Stimulated activated CD4-positive, alpha-beta T cell treated with anti-CD3 and anti-CD28 coated beads, Interleukin-2, amount 100 ng/mL, for 4 hours (primary cell): ENCODE measurements at regions not wholly inside any gene's neighbourhood (a gene's known extent, or its start where the extent isn't known, plus 50 kb on each side); places are given as distances from the start of the nearest gene placed in this dataset.

Experiments
- DNase-seq: peaks from one replicate; pipeline ENCODE4 v3.0.0-alpha.2; 2020; ENCODE audit warnings: low read depth

DNA sequence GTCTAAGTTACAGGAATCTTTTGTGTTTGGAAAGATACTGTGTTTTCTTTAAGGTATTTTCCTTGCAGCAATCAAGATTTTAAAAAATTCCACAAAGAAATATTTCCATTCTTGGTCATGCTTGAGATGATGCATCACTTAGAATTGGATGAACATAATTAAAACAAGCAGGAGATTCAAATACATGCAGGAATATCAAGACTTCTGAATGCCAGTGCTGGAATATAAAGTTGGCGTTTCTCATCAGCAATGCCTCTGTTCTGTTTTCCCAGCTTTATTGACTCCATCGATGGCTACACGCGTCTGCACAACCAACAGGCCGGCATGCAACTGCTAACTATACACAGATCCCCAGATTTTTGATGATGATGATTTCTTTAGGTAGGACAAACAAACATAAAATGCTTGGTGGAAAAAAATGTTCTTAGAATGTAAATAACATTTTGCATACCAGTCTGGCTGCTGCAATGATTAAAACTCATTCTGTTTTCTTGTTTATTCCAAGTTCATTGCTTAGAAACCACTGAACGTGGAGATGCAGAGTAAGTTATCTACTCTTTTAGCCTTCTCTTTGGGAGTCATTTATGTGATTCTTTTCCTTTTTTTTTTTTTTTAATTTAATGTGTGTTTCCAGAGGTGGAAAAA, 91.3 kb upstream of the FAM171A1 start:
- DNase-seq: no peak

DNA sequence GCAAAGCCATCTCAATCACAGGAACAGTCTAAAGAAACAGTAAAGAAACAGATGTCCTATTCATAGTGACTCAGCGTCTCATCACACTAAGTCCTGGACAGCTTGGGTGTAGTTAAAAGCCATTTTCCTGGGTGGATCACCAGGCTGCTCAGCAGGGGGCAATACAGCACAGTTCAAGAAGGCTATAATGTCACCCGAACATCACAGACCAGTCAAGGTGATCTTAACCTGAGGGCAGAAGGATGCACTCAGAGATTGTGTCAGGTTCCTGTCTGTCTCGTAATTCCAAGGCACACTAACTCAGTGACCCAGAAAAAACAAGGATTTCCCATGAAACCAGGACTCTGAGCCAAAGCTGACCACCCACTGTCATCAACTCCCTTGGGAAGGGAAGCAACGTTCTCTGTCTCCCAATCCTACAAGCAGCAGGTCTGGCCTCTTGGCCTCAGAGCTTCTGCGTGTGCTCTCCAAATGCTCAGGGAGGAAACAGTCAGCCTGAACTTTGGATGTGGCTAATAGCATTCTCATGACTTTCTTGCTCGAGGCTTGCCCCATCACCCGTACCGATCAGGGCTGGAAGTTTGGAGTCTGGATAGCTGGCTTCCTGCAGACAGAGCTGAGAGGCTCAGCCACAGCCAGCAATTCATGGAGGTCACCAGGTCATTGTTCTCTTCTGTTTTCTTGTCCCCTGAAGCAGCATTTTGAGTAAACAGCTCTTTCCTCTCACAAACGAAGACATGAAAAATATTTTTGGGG, 90.4 kb upstream of the FAM171A1 start:
- no peak for DNase-seq

DNA sequence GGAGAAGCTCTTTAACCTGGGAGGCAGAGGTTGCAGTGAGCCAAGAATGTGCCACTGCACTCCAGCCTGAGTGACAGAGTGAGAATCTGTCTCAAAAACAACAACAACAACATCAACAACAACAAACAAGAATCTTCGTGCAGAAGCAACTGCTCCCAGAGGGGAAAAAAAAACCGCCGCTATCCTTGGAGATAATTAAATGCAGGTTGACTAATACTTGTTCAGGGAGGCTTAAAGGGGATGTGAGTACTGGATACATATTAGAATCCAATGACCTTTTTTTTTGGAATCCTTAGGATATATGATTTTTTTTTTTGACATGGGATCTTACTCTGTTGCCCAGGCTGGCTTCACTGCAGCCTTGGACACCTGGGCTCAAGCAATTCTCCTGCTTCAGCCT, 89.6 kb upstream of the FAM171A1 start:
- no peak for DNase-seq

DNA sequence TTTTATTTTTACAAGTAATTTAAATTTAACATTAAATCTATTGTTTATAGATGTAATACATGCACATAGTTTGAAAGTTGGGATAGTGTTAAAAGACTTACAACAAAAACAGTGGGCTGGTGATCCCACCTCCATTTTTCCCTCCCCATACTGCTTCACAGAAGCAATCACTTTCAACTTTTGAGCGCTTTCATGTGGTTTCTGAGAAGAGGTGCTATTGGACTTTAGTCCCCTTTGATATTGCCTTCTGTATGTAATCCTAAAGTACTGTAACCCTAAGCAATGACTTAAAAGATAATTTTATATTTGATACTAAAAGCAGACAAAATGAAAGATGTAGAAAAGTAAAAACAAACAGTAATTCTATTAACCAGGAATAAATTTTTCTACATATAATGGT, 88.1 kb upstream of the FAM171A1 start:
- no peak for DNase-seq

DNA sequence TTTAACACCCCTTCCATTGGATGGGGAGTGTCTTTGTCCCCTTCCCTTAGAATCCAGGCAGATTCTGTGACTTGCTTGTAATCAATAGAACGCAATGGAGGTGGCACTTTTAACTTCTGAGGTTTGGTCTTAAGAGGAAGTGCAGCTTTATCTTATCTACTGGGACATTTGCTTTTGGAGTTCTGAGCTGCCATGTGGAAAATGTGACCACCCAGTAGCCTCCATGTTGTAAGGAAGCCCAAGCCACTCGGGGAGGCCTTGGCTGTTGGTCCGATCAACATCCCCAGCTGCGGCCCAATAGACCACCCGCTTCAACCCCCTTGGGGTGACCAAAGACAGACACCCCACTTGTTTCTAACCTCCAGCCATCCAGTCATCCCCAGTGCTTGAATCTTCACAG, 86.3 kb upstream of the FAM171A1 start:
- DNase-seq: no peak

DNA sequence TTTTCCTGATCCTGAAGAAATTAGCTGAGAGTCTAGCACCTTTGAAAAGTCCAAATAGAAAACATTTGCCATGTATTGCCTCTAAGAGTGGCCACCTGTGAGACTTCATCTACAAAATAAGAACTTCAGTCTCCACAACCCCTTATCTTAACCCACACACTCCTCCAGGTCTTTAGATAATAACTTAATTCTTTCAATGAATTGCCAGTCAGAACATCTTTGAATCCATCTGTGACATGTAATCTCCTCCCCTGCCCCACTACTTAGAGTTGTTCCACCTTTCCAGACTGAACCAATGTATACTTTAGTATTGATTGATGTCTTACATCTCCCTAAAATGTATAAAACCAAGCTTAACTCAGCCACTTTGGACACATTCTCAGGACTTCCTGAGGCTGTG, 84.4 kb upstream of the FAM171A1 start:
- DNase-seq: no peak

DNA sequence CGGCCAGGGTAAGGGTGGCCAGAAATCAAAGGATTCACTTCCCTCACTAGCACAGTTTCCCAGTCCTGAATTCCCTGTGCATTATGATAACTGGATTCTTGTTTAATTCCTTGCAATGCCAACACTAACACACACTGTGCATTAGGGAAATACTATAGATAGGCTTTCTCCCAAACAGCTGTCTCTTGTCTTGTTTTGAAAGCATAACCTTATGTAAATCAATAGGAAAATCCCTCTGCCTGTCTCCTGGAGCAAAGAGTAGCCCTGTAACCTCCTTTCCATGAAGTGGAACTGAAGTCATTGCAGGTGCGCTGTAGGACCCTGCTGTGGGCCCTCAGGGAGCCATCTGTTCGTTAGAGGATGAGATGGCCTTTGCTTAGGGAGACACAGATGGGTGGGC, 82.8 kb upstream of the FAM171A1 start:
- no peak for DNase-seq

DNA sequence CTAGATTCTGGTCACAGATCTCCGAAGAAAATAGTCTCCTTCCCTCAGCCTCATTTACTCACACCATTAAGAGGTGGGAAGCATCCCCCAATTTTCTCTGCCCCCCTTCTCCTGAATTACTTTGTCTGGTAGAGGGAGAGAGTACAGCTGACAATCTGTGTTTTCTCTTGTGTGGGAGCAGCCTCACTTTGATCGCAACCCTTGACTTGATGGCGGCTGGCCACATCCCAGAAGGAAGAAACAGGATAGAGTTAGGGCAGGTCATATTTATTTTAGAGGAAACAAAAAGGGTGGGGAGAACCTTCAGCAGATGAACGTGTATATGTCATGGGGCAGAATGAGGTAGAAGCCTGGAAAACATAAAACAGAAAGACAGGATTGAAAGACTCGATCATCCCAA, 82.4 kb upstream of the FAM171A1 start:
- no peak for DNase-seq

DNA sequence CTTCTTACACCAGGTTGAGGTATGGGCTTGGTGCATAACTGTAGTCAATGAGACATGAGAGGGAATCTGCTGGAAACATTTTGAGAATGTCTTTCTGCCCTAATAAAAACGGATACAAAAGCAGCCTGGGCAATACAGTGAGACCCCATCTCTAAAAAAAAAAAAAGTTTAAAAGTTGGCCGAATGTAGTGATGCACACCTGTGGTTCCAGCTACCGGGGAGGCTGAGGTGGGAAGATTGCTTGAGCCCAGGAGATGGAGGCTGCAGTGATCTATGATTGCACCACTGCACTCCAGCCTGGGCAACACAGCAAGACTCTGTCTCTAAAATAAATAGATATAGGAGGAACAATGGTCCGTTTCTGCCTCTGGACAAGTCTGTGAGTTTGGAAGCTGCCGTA, 81.5 kb upstream of the FAM171A1 start:
- no peak for DNase-seq

DNA sequence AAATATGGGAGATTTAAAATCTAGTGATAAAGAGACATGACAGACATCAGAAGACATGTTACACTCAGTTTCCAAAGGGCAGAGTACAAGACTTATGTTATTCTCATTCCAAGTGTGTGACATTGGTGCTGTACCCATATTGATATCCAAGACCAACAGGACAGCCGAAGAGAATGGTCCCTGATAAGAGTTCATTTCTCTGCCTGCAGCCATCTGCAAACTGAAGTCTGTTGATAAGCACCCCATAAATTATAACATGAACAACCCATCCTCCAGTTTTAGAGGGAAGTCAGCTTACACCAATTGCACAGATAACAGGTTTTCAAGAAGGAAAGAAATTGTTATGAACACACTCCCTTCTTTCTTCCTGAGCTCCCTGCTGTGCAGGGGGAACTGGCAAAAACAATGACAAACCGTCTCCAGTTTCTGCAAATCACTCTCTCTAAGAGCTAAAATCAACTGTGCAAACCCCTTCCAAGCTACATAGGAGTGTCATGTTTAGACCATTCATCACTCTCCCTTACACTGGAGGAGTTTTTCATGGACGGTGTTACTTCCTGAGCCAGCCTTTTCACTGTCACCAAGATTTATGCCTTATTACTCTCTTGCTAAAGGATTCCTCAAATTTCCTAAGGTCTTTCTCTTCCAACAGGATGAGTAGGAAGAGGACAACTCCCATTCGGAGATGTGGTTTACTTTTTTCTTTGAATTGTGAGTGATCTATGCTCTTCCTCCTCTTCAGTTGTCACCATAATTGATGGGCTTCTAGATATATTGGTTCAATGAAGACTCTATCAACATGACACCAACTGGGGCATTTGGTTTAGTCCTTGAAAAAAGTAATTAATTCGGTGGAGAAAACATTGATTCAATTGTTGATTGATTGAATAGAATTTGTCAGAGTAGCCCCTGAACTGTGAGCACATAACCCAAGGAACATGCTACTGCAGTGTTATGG, 80.3 kb upstream of the FAM171A1 start:
- DNase-seq: no peak

DNA sequence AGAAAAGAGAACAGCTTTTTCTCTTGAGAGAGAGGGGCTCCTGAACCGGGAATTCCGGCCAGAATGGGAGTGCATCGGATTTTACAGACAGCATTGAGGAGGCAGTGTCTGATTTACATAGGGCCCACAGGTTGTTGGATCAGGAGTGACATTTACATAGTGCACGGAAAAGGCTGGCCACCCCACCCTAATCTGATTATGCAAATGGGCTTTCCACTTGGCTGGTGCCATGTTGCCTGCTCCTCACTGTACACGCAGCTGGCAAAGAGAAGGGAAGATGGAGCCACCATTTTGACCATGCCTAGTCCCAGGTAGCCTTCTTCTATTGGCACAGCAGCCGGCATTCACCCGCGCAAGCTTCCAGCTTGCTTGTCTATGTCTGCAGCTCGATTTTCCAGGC, 77.5 kb upstream of the FAM171A1 start:
- DNase-seq: no peak

DNA sequence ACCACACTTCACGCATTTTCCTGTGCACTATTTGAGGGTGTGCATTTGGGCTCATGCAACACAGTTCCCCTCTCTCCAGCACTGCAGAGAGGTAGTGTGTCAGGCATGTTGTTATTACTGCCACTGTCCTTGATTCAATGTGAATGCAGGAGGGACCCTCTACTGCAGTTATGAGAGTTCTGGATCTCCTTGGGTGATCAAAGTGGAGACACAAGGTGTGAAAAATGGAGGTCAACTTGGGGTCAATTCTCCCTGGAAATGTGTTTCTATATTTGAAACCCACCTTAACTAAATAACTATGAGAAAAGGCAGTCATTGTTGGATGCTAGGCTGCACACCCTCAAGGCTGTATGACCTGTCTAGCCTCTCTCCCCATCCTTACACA, 73.9 kb upstream of the FAM171A1 start:
- no peak for DNase-seq

DNA sequence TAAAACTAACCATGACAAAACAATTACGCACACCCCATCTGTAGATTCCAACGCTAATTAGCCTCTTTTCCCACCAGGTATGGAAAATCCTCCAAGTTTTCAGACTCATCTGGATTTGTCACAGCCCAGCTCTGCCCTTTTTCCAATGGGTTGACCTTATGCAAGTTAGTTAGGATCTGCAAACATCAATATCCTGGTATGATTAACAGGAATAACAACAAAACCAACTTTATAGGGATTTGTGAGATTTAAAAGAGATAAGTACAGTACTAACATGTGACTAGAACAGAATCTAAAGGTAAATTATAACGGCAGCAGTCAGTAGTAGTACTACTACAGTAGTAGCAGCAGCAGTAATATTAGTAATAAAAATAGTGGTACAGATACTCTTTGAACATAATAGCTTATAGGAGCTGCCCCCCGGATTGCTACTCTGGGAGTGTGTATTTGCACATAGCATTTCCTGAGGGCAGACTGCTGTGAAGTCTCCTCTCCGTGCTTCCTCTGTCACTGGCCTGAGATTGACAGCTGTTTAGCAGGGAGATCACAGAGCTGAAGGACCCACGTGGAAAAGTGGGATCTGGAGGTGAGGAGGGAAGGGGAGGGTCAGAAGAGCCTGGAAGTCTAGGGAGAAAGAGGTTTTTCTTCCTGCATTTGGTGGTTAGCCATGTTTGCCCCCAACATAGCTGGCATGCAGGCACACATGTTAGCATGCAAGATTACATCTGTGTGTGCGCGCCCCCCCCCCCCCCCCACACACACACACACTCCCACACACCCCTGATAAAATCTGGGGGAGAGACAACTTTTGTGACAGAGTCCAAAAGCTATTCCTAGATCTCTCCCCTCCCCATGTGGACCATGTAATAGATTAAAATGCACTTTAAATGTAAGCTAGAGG, 73.3 kb upstream of the FAM171A1 start:
- no peak for DNase-seq

DNA sequence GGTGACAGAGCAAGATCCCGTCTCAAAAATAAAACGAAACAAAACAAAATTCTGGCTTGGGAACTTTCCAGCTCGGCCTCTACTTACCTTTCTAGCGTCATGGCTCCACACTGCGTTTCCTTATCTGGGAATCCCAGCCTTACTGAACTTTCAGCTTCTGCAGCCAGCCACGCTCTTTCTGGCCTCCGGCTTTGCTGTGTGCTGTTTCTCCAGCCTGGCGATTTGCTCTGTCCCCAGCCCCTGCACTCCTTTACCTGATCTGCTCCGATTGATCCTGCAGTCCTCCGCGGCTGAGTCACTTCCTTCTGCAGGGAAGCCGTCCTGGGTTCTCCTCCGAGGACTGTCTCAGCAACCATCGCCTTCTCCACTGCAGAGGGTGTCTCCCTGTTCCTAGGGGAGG, 71.0 kb upstream of the FAM171A1 start:
- DNase-seq: no peak

DNA sequence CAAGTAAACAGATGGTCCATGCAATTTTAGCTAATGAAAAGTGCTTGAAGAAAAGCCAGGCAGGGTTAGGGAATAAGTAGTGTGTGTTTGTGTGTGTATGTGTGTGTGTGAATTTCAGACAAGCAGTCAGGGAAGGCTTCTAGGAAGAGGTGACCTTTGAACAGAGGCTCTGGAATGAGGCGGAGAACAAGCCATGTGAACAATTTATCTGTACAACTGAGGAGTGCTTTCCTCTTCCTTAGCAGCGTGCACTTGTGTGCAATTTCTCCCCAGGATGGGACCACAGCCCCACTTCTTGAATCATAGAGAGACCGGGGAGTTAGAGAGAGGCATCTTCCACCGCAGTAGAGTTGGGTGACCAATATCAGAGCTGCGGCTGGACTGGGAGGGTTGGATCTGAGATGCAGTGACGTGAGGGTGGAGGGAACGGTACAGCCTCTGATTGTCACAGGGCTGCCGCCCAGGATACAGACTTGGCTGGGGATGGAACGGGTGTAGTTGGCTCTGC, 69.2 kb upstream of the FAM171A1 start:
- no peak for DNase-seq

DNA sequence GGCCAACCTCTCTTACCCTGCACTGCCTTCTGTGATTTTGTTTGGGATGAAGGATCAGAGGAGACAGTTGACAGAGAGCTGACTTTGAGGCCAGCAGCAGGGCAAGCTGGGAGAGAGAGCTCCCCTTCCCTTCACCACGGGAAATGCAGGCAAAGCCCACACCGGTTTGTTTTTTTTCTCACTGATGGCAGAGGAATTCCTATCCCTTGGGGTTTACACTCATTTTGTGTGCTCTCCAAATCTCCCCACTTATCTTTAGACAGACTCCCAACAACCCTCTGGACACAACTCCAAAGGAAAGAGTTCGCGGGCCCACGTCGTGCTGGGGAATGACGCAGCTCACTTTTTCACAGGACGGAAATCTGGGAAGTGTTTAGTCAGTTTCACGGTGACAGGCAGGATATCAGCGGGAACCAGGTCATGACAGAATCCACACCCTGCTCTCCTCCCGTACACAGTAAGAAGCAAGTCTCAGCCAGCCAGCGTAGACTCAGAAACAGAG, 68.3 kb upstream of the FAM171A1 start:
- no peak for DNase-seq

DNA sequence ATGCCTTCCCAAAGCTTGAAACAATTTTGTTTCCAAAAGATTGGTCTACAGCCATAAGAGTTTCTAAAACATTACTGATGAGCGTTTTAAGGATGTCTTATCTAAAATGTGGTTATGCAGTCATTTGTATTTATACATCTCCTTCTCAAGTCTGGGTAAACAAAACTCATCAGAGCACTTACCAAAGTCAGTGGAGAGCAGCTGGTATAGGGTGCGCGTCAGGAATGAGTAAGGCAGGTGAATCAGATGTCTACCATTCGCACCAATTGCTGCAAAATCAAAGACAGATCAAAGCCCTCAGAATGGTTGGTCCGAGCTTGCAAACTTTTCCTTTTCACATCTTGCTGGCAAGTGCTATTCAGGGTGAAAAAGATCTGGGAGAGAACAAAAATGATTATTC, 65.6 kb upstream of the FAM171A1 start:
- no peak for DNase-seq

DNA sequence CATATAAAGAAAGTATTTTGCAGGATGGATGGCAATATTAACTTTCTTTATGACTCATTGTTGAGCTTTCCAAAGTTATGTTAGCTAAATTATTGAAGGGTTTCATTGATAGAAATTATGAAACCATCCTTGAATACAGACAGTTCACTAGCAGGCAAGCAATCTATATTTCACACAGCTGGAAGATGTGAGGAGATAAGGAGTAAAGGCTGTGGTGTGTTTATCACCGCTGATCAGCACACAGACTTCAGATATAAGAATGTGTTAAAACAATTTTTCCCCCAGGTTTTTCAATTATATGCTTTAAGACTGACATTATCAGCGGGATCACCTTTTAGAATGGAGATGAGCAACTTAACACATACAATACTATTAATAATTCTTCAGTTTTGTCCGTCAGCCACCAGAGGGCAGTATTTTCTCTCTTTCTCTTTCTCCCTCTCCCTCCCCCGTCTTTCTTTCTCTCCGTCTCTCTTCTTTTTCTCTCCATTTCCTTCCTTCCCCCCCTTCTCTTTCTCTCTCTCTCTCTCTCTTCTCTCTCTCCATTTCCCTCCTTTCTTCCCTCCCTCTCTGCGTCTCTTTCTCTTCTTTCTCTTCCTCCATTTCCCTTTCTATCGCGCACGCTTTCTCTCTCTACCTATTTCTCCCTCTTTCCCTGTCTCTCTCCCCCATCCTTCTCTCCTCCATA, 62.9 kb upstream of the FAM171A1 start:
- DNase-seq: peak; percentile 15

DNA sequence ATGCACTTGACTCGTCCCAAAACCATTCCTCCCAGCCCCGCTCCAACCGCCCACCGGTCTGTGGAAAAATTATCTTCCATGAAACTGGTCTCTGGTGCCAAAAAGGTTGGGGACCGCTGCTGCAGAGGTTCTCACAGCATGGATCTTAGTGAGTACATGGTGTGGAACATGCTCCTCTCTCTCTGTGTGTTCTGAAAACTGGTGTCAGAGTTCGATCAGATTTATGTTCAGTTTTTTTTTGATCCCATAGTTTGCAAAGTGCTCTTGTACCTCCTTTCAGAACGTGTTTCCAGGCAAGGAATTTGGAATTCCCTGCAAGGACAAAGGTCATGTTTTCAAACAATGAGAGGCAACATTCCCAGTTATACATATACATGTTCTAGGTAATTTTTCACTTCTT, 61.2 kb upstream of the FAM171A1 start:
- DNase-seq: no peak

DNA sequence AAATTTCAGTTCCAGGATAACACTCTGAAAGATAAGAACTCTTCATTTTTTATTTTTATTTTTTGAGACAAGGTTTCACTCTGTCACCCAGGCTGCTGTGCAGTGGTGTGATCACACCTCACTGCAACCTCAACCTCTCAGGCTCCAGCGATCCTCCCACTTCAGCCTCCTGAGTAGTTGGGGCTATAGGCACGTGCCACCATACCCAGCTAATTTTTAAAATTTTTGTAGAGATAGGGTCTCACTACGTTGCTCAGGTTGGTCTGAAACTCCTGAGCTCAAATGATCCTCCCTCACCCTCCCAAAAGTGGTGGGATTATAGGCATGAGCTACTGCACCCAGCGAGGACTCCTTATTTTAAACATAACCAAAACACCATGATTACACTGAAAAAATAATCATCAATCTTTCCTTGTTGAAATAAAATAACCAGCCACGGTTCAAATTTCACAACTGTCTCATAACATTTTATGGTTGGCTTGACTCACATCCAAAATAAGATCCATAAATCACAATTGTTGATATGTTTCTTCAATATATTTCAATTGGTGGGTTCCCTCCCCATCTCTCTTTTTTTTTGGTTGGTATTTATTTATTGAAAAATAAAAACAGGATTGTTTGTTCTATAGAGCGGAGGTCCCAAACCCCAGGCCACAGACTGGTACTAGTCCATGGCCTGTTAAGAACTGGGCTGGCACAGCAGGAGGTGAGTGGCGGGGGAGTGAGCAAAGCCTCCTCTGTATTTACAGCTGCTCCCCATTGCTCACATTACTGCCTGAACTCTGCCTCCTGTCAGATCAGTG, 60.1 kb upstream of the FAM171A1 start:
- DNase-seq: no peak
